Ovary (tissue), 3 donors: ENCODE measurements at regions not wholly inside any gene's neighbourhood (a gene's known extent, or its start where the extent isn't known, plus 50 kb on each side); places are given as distances from the start of the nearest gene placed in this dataset.

ENCODE experiments used
- EP300 ChIP-seq: sonication (generic); formaldehyde crosslinking; IDR thresholded peaks from one replicate; pipeline ENCODE4 v1.6.1; 2017; ENCODE audit warnings: antibody characterized with exemption
- POLR2A ChIP-seq: fragments of 450-650 bp; IDR thresholded peaks from one replicate; pipeline ENCODE4 v1.6.1; 2017; ENCODE audit warnings: antibody characterized with exemption, mild to moderate bottlenecking, moderate library complexity
- TF ChIP-seq, protein P1 (sequence below), 3 donors: fragments of 450-650 bp in 2 of 3; fragments of 200-600 bp in 1 of 3; IDR thresholded peaks; one replicate each; pipeline versions ENCODE4 v1.5.1 to v1.8.0; 2016 to 2022; ENCODE audit warnings: antibody characterized with exemption in 3 of 3, mild to moderate bottlenecking in 1 of 3
- donor health status: DM: no; HTN: no; CAD: no.

DNA sequence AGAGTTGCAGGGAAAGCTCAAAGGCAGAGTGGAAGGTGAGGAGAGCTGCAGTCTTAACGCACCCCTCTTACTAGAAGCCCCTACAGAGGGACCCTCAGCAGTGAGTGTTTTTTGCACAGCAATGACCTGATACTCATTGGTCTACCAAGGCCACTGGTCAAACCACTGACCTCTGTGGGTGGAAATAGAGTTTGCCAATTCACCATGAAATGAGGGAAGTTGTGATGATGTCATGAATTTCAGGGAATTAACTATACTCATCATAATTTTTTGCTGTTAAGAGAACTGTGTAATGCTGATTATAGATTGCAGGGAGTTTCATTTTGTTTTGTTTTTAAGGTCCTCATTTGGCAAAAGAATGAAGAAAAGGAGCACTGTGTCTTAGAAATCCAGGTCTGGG, 101.7 kb upstream of the SMAD3 start:
- TF ChIP-seq EP300 (no peak), POLR2A (no peak)
- TF ChIP-seq, protein P1, sequence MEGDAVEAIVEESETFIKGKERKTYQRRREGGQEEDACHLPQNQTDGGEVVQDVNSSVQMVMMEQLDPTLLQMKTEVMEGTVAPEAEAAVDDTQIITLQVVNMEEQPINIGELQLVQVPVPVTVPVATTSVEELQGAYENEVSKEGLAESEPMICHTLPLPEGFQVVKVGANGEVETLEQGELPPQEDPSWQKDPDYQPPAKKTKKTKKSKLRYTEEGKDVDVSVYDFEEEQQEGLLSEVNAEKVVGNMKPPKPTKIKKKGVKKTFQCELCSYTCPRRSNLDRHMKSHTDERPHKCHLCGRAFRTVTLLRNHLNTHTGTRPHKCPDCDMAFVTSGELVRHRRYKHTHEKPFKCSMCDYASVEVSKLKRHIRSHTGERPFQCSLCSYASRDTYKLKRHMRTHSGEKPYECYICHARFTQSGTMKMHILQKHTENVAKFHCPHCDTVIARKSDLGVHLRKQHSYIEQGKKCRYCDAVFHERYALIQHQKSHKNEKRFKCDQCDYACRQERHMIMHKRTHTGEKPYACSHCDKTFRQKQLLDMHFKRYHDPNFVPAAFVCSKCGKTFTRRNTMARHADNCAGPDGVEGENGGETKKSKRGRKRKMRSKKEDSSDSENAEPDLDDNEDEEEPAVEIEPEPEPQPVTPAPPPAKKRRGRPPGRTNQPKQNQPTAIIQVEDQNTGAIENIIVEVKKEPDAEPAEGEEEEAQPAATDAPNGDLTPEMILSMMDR (IDR thresholded peaks at IDR 0.05) = no peak
